ENCODE measurements at regions not wholly inside any gene's neighbourhood (a gene's known extent, or its start where the extent isn't known, plus 50 kb on each side); places are given as distances from the start of the nearest gene placed in this dataset.

GRCh38 chr4:141913928-141914327, 277.5 kb downstream of the IL15 start:
- no peaks in the 10 kb centered on the region for H3K9me3 Mint-ChIP-seq
- Histone ChIP-seq H3K27ac (ENCODE audit: insufficient read length, low read depth, low read length) (no peak overlapping the region), H3K27me3 (ENCODE audit: insufficient read depth, low read length) (no peaks in the 10 kb centered on the region), H3K14ac (ENCODE audit: insufficient read depth, low read length) (no peak overlapping the region), H2BK15ac (ENCODE audit: low read depth, low read length) (no peak overlapping the region), H4K8ac (replicated peaks; ENCODE audit: insufficient read length, low read depth, low read length) (no peak overlapping the region), H3K79me2 (ENCODE audit: insufficient read depth, low read length) (no peaks in the 10 kb centered on the region), H3K23me2 (ENCODE audit: insufficient read length, low read depth, low read length, poor library complexity, severe bottlenecking) (no peaks in the 10 kb centered on the region), H2BK5ac (ENCODE audit: insufficient read length, low read length) (no peak overlapping the region), H2AK5ac (ENCODE audit: insufficient read length, low read length) (no peak overlapping the region), H2AFZ (ENCODE audit: low read length) (no peak overlapping the region), H4K20me1 (ENCODE audit: control insufficient read depth, insufficient read depth, insufficient read length) (no peaks in the 10 kb centered on the region), H4K5ac (ENCODE audit: insufficient read length, low read depth, low read length) (no peak overlapping the region), H3K4ac (ENCODE audit: low read depth, low read length) (no peak overlapping the region), H2BK20ac (ENCODE audit: low read depth, low read length, poor library complexity, severe bottlenecking) (no peak overlapping the region), H3K18ac (ENCODE audit: insufficient read length, low read depth, low read length) (no peak overlapping the region), H3T11ph (ENCODE audit: low read length) (no peak overlapping the region), H3K9me3 (ENCODE audit: control insufficient read depth, low read depth, low read length) (no peaks in the 10 kb centered on the region), H3K56ac (ENCODE audit: insufficient read length, low read depth, low read length) (no peak overlapping the region), H2BK120ac (ENCODE audit: low read depth, low read length, poor library complexity, severe bottlenecking) (no peak overlapping the region), H2BK12ac (ENCODE audit: insufficient read length, low read depth, low read length) (no peak overlapping the region), H3K9ac (ENCODE audit: extremely low read depth, insufficient read length, low read length) (no peak overlapping the region), H4K91ac (ENCODE audit: insufficient read length, low read depth, low read length) (no peak overlapping the region), H3K23ac (ENCODE audit: insufficient read length, low read depth, low read length) (no peak overlapping the region), H3K4me2 (ENCODE audit: insufficient read depth, insufficient read length, low read length) (no peak overlapping the region), H3K79me1 (ENCODE audit: insufficient read depth, low read depth, low read length, poor library complexity, severe bottlenecking) (no peaks in the 10 kb centered on the region), H3K4me1 (ENCODE audit: insufficient read depth, low read length) (no peaks in the 10 kb centered on the region)
- H3K27ac Mint-ChIP-seq, result no peak overlapping the region
- H3K27me3 Mint-ChIP-seq (ENCODE audit: low read depth), result no peaks in the 10 kb centered on the region
- H3K4me1 Mint-ChIP-seq, result peaks cover 3 to 7% of the 10 kb centered on the region in 2 experiments; a peak in 3 of 4 replicates
- no peak for TF ChIP-seq CTCF (conservative IDR thresholded peaks at IDR 0.05)
- H3K4me3 Mint-ChIP-seq, result no peak overlapping the region
- no peak for DNase-seq
- H3K36me3 Mint-ChIP-seq (ENCODE audit: insufficient read depth in 1 of 3, low read depth in 3 of 3), result no peaks in the 10 kb centered on the region
- WGBS (ENCODE audit: extremely low coverage, insufficient read length, low lambda C conversion rate), result no CpG with 5 or more reads among the region's 1 CpG

Measured in H9 (cell line).